GM12878 (cell line): ENCODE measurements at regions not wholly inside any gene's neighbourhood (a gene's known extent, or its start where the extent isn't known, plus 50 kb on each side); places are given as distances from the start of the nearest gene placed in this dataset.

Experiments used
- ATAC-seq: fragments of 200-7000 bp; cut with Tn5 transposase; 3 replicates; pipeline ENCODE4 v1.9.1; 2020; ENCODE audit warnings: mild to moderate bottlenecking, moderate library complexity
- BruUV-seq: library from RNA; stranded (reverse); fragments of 400-500 nt; replicated peaks from 2 replicates; lab custom pipeline; 2021; lab: Mats Ljungman, UMichigan
- CTCF ChIA-PET: fragments of 300-600 bp; sonication (Branson Sonifier 250); formaldehyde crosslinking; extraction: SDS; loops from one replicate; lab custom pipeline; 2021; ENCODE audit warnings: inconsistent platforms; lab: Yijun Ruan, JAX
- POLR2A ChIA-PET: fragments of 350-600 bp; formaldehyde crosslinking; extraction: SDS; loops from one replicate; lab custom pipeline; 2021; ENCODE audit warnings: inconsistent platforms; lab: Charles Lee
- RAD21 ChIA-PET: fragments of 300-600 bp; sonication (Branson Sonifier 250); formaldehyde crosslinking; loops from one replicate; lab custom pipeline; 2023; ENCODE audit warnings: antibody characterized with exemption; ENCODE audit not compliant: unreplicated experiment; lab: Charles Lee
- SMC1A ChIA-PET: fragments of 300-600 bp; sonication (Branson Sonifier 250); formaldehyde crosslinking; loops from one replicate; lab custom pipeline; 2023; ENCODE audit not compliant: unreplicated experiment, uncharacterized antibody; lab: Charles Lee
- DNase-seq: peaks from one replicate; pipeline ENCODE4 v3.0.0-alpha.2; 2011; ENCODE audit warnings: low read depth, low spot score
- FAIRE-seq: peaks from 3 replicates; lab custom pipeline; 2011; peaks lifted over from hg19 to GRCh38; lab: Jason Lieb, UNC
- H2AFZ ChIP-seq: 2 replicates; pipeline ENCODE4 v1.6.0; 2011; ENCODE audit warnings: low read depth, low read length, control low read depth; ENCODE audit not compliant: control insufficient read depth
- H3K27ac ChIP-seq: 2 replicates; pipeline ENCODE4 v1.5.1; 2011; ENCODE audit warnings: control low read depth; ENCODE audit not compliant: control insufficient read depth, insufficient read depth
- H3K27me3 ChIP-seq, 2 experiments: replicated peaks in 1 of 2; 2 replicates each; pipeline versions ENCODE4 v1.6.0 to v1.6.1; 2011; ENCODE audit warnings: low read length in 1 of 2; ENCODE audit not compliant: control insufficient read depth in 2 of 2, insufficient read depth in 2 of 2
- H3K36me3 ChIP-seq, 2 experiments: 2 replicates each; pipeline ENCODE4 v1.5.1; 2011; ENCODE audit warnings: low read length in 1 of 2; ENCODE audit not compliant: control insufficient read depth in 2 of 2, insufficient read depth in 2 of 2
- H3K4me1 ChIP-seq: 2 replicates; pipeline ENCODE4 v1.6.1; 2011; ENCODE audit warnings: mild to moderate bottlenecking, low read length, moderate library complexity, mixed read lengths; ENCODE audit not compliant: control insufficient read depth, insufficient read depth
- H3K4me2 ChIP-seq: 2 replicates; pipeline ENCODE4 v1.6.0; 2011; ENCODE audit warnings: control low read depth; ENCODE audit not compliant: control insufficient read depth, insufficient read depth
- H3K4me3 ChIP-seq: fragments of 200-600 bp; sonication (generic); 2 replicates; pipeline ENCODE4 v1.5.1; 2016
- H3K79me2 ChIP-seq: 2 replicates; pipeline ENCODE4 v1.6.0; 2011; ENCODE audit warnings: low read length; ENCODE audit not compliant: control insufficient read depth, insufficient read depth
- H3K9ac ChIP-seq: 2 replicates; pipeline ENCODE4 v1.8.0; 2011; ENCODE audit warnings: low read length, control low read depth, mixed read lengths; ENCODE audit not compliant: control insufficient read depth, insufficient read depth
- H3K9me3 ChIP-seq: replicated peaks from 3 replicates; pipeline ENCODE4 v1.5.1; 2011; ENCODE audit warnings: mild to moderate bottlenecking, low read length; ENCODE audit not compliant: control insufficient read depth, insufficient read depth
- H4K20me1 ChIP-seq: 2 replicates; pipeline ENCODE4 v1.6.0; 2011; ENCODE audit not compliant: control insufficient read depth, insufficient read depth
- CEBPB ChIP-seq, 2 experiments: fragments of 150-350 bp in 1 of 2; IDR thresholded peaks; 2 replicates each; pipeline ENCODE4 v1.6.1; 2012 to 2014; ENCODE audit warnings: low read depth in 2 of 2, low read length in 2 of 2, borderline replicate concordance in 1 of 2, inconsistent platforms in 1 of 2
- EED ChIP-seq: sonication (generic); IDR thresholded peaks from 2 replicates; pipeline ENCODE4 v1.6.1; 2016; ENCODE audit warnings: antibody characterized with exemption, low read depth
- EZH2 ChIP-seq: IDR thresholded peaks from 2 replicates; pipeline ENCODE4 v1.6.1; 2012; ENCODE audit warnings: low read depth, mild to moderate bottlenecking, control low read depth, inconsistent platforms, low read length, borderline replicate concordance; ENCODE audit not compliant: control insufficient read depth
- MEF2A ChIP-seq: IDR thresholded peaks from 2 replicates; pipeline ENCODE4 v1.6.1; 2011; ENCODE audit warnings: low read depth, mild to moderate bottlenecking, low read length, moderate library complexity; ENCODE audit not compliant: insufficient read depth
- RAD21 ChIP-seq: IDR thresholded peaks from 2 replicates; pipeline ENCODE4 v1.6.1; 2011; ENCODE audit warnings: mild to moderate bottlenecking, low read depth, low read length, moderate library complexity; ENCODE audit not compliant: insufficient read depth
- RUNX3 ChIP-seq: IDR thresholded peaks from 2 replicates; pipeline ENCODE4 v1.6.1; 2012; ENCODE audit warnings: low read length, inconsistent platforms
- TAF1 ChIP-seq: IDR thresholded peaks from 2 replicates; pipeline ENCODE4 v1.6.1; 2011; ENCODE audit warnings: mild to moderate bottlenecking, low read depth, low read length, borderline replicate concordance
- TCF3 ChIP-seq: IDR thresholded peaks from 2 replicates; pipeline ENCODE4 v1.6.1; 2012; ENCODE audit warnings: low read depth, mild to moderate bottlenecking, low read length, borderline replicate concordance; ENCODE audit not compliant: insufficient read depth
- ZNF687 ChIP-seq: fragments of 450-650 bp; IDR thresholded peaks from 2 replicates; pipeline ENCODE4 v1.6.1; 2017; ENCODE audit warnings: mild to moderate bottlenecking, moderate library complexity
- WGBS: methylation state at CpG from one replicate; pipeline ENCODE4 v1.1.6; 2016; ENCODE audit warnings: low lambda C conversion rate; ENCODE audit not compliant: insufficient replicate concordance, insufficient coverage; ENCODE audit errors: missing lambda C conversion rate; 5-methylcytosine and 5-hydroxymethylcytosine counted together
- in situ Hi-C: fragments of 300-500 bp; cut with MboI; formaldehyde crosslinking; loops from 9 replicates; pipeline ENCODE4 v1.14.3; 2018; ENCODE audit warnings: mixed read lengths
- intact Hi-C: fragments of 100-400 bp; cut with micrococcal nuclease; formaldehyde crosslinking; loops from one replicate; pipeline ENCODE4 v1.14.2; 2022; ENCODE audit not compliant: unreplicated experiment
- TF ChIP-seq, protein P1 (sequence below): IDR thresholded peaks from 2 replicates; pipeline ENCODE4 v1.6.1; 2012; ENCODE audit warnings: low read length, inconsistent platforms

GRCh38 chr2:37555457-37555856, 116.0 kb downstream of the CDC42EP3 start (continued):
- TF ChIP-seq ZNF687 (peak; percentile 88), EZH2 (no peak), TAF1 (no peak), CEBPB (IDR thresholded peaks at IDR 0.05; ENCODE audit: borderline replicate concordance in 1 of 2, low read depth in 2 of 2, low read length in 2 of 2) (no peak; a peak in 1 of 4 replicates)
- TF ChIP-seq, all 136 proteins: peak for 11

- no peak for ATAC-seq
- intact Hi-C loops: loop anchor here (2.0 kb wide), 1 partner anchor 15 kb away; no protein-coding TSS in a partner anchor
- Histone ChIP-seq H3K9me3 (peaks cover 4% of the 10 kb centered on the region), H3K27me3 (no peaks in the 10 kb centered on the region), H4K20me1 (no peaks in the 10 kb centered on the region), H3K4me2 (peak overlapping the region; percentile 36), H3K4me1 (peaks cover 64% of the 10 kb centered on the region), H3K79me2 (no peaks in the 10 kb centered on the region; the same call in none of the 2 replicates), H3K36me3 (no peaks in the 10 kb centered on the region), H2AFZ (peak overlapping the region; percentile 70), H3K4me3 (no peak overlapping the region; the same call in 1 of the 2 replicates), H3K27ac (peak overlapping the region; percentile 69), H3K9ac (peak overlapping the region; percentile 49)
- no peak for FAIRE-seq
- WGBS: 0% methylated on average over 3 of the region's 3 CpGs
- ChIA-PET POLR2A (interaction anchor here (0.8 to 9.1 kb wide), 7 partner anchors 13 to 70 kb away, joined by 3 to 74 read pairs (median 3); no protein-coding TSS in a partner anchor), CTCF (interaction anchor here (0.9 to 4.5 kb wide), 7 partner anchors 12 to 142 kb away, joined by 3 to 24 read pairs (median 11); no protein-coding TSS in a partner anchor), SMC1A (interaction anchor here (1.1 to 14.3 kb wide), 12 partner anchors 9 to 142 kb away, joined by 3 to 246 read pairs (median 22); no protein-coding TSS in a partner anchor), RAD21 (interaction anchor here (0.8 to 7.8 kb wide), 8 partner anchors 11 to 321 kb away, joined by 3 to 95 read pairs (median 6); no protein-coding TSS in a partner anchor)
- DNase-seq: no peak
- TF ChIP-seq RUNX3: peak; percentile 12; the same call in 1 of the 2 replicates
- no peak for TF ChIP-seq TCF3
- TF ChIP-seq EED: 0 out of 2 replicates have a peak, but pooled peaks have one; percentile 27
- no peak for TF ChIP-seq RAD21
- no peak for TF ChIP-seq MEF2A
- TF ChIP-seq, protein P1, sequence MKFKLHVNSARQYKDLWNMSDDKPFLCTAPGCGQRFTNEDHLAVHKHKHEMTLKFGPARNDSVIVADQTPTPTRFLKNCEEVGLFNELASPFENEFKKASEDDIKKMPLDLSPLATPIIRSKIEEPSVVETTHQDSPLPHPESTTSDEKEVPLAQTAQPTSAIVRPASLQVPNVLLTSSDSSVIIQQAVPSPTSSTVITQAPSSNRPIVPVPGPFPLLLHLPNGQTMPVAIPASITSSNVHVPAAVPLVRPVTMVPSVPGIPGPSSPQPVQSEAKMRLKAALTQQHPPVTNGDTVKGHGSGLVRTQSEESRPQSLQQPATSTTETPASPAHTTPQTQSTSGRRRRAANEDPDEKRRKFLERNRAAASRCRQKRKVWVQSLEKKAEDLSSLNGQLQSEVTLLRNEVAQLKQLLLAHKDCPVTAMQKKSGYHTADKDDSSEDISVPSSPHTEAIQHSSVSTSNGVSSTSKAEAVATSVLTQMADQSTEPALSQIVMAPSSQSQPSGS: peak; percentile 14; the same call in 1 of the 2 replicates
- in situ Hi-C loops: no loop called here
- BruUV-seq: no TSS peak
These were observed 115.2 kb downstream of the CDC42EP3 start for GRCh38 chr2:37556256-37556655.
